GM12873 (cell line): ENCODE measurements at regions not wholly inside any gene's neighbourhood (a gene's known extent, or its start where the extent isn't known, plus 50 kb on each side); places are given as distances from the start of the nearest gene placed in this dataset.

Experiments used
- CTCF ChIP-seq: IDR thresholded peaks from 2 replicates; pipeline ENCODE4 v1.5.1; 2012; ENCODE audit warnings: low read depth, mild to moderate bottlenecking, moderate library complexity, low read length, control low read depth; ENCODE audit not compliant: insufficient read depth; ENCODE audit errors: missing control alignments

- TF ChIP-seq CTCF: no peak
These were observed 111.8 kb upstream of the HUWE1 start for GRCh38 chrX:53798281-53798680.

GRCh38 chrX:53795576-53795975 lies 109.1 kb upstream of the HUWE1 start:
- TF ChIP-seq CTCF: no peak

- no peak for TF ChIP-seq CTCF
These were observed 107.7 kb upstream of the HUWE1 start for GRCh38 chrX:53794181-53794580.

- TF ChIP-seq CTCF: no peak
These were observed 82.3 kb upstream of the HUWE1 start for GRCh38 chrX:53768865-53769264.

- no peak for TF ChIP-seq CTCF
These were observed 81.9 kb upstream of the HUWE1 start for GRCh38 chrX:53768451-53768850.

GRCh38 chrX:53767544-53767943 lies 81.0 kb upstream of the HUWE1 start:
- no peak for TF ChIP-seq CTCF

GRCh38 chrX:53746718-53747117 lies 60.2 kb upstream of the HUWE1 start:
- TF ChIP-seq CTCF: no peak
